Activated CD4-positive, alpha-beta T cell treated with anti-CD3 and anti-CD28 coated beads, Interleukin-2, amount 50 U/mL, for 1 hour (primary cell): ENCODE measurements at regions not wholly inside any gene's neighbourhood (a gene's known extent, or its start where the extent isn't known, plus 50 kb on each side); places are given as distances from the start of the nearest gene placed in this dataset.
"Not testable (repeated sequence)": the region's sequence is repeated elsewhere in the genome, so short reads cannot be mapped to it uniquely, and the experiment has no call there.

ENCODE experiments used
- DNase-seq: peaks from one replicate; pipeline ENCODE4 v3.0.0-alpha.2; 2020

GRCh38 chr22:26770624-26771023, 113.2 kb downstream of the MIAT start:
- DNase-seq, result no peak

- DNase-seq, result not testable (repeated sequence)
Measured at GRCh38 chr22:26773054-26773453, 115.7 kb downstream of the MIAT start.

GRCh38 chr22:26775394-26775793, 118.0 kb downstream of the MIAT start:
- no peak for DNase-seq

- DNase-seq, result no peak
Measured at GRCh38 chr22:26777156-26777801, 119.9 kb downstream of the MIAT start.

GRCh38 chr22:26778372-26778771, 121.0 kb downstream of the MIAT start:
- DNase-seq, result no peak

GRCh38 chr22:26779108-26779507, 121.7 kb downstream of the MIAT start:
- no peak for DNase-seq

GRCh38 chr22:26779929-26780328, 122.5 kb downstream of the MIAT start:
- DNase-seq, result no peak

- DNase-seq, result no peak
Measured at GRCh38 chr22:26780521-26780920, 123.1 kb downstream of the MIAT start.

GRCh38 chr22:26781062-26781461, 123.7 kb downstream of the MIAT start:
- DNase-seq, result no peak

GRCh38 chr22:26781596-26781995, 124.2 kb downstream of the MIAT start:
- DNase-seq, result no peak

- no peak for DNase-seq
Measured at GRCh38 chr22:26783885-26784284, 126.5 kb downstream of the MIAT start.

GRCh38 chr22:26784772-26785171, 127.4 kb downstream of the MIAT start:
- no peak for DNase-seq

GRCh38 chr22:26785932-26786331, 128.5 kb downstream of the MIAT start:
- no peak for DNase-seq

GRCh38 chr22:26786398-26786797, 129.0 kb downstream of the MIAT start:
- DNase-seq, result no peak

GRCh38 chr22:26789951-26790350, 132.6 kb downstream of the MIAT start:
- DNase-seq, result no peak

- DNase-seq, result no peak
Measured at GRCh38 chr22:26792522-26792921, 135.1 kb downstream of the MIAT start.

- DNase-seq, result no peak
Measured at GRCh38 chr22:26796785-26797184, 139.4 kb downstream of the MIAT start.

GRCh38 chr22:26797910-26798309, 140.5 kb downstream of the MIAT start:
- DNase-seq, result no peak

- no peak for DNase-seq
Measured at GRCh38 chr22:26798462-26799065, 141.2 kb downstream of the MIAT start.

GRCh38 chr22:26800858-26801257, 143.5 kb downstream of the MIAT start:
- DNase-seq, result no peak

- DNase-seq, result no peak
Measured at GRCh38 chr22:26801449-26801848, 144.1 kb downstream of the MIAT start.

GRCh38 chr22:26804315-26804714, 146.9 kb downstream of the MIAT start:
- no peak for DNase-seq

- no peak for DNase-seq
Measured at GRCh38 chr22:26804911-26805539, 147.6 kb downstream of the MIAT start.

- DNase-seq, result no peak
Measured at GRCh38 chr22:26806445-26807175, 149.2 kb downstream of the MIAT start.
